ENCODE measurements at regions not wholly inside any gene's neighbourhood (a gene's known extent, or its start where the extent isn't known, plus 50 kb on each side); places are given as distances from the start of the nearest gene placed in this dataset.

DNA sequence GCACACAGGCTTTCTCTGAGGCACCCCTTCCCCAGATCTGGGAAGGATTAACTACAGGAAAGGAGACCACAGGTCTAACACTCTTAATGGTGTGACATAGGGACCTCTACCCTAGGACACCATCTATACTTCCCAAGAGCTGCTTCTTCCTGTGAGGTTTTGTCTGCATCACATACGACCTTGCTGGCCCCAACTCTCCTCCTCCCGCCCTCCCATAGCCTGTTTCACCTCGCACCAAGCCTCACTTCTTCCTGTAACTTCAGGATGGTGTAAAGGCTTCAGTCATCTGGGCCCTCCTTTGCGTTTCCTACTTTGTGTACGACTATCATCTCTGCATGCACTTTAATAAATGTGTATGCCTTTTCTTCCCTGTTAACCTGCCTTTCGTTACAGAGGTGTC, 274.3 kb downstream of the KLF6 start:
- WGBS, 2 experiments (ENCODE audit: extremely low coverage in 2 of 2, insufficient read length in 1 of 2): 67% methylated on average over 4 of the region's 6 CpGs; no CpG with 5 or more reads in 1 of the 2 experiments
- no peak overlapping the region for H4K5ac ChIP-seq (ENCODE audit: low read depth, low read length)
- no peak overlapping the region for H3K4me3 ChIP-seq (ENCODE audit: insufficient read depth, low read depth, low read length)
- no peaks in the 10 kb centered on the region for H3K79me1 ChIP-seq (ENCODE audit: low read depth in 1 of 2, low read length in 2 of 2)
- no peak overlapping the region for H3K9ac ChIP-seq (ENCODE audit: low read depth, low read length)
- no peak overlapping the region for H2BK120ac ChIP-seq (ENCODE audit: low read depth, low read length)
- H3K18ac ChIP-seq (ENCODE audit: low read depth, low read length): no peak overlapping the region
- no peaks in the 10 kb centered on the region for H3K4me1 ChIP-seq (ENCODE audit: control insufficient read depth, insufficient read depth, low read length)
- no peak overlapping the region for H2BK15ac ChIP-seq (ENCODE audit: low read depth, low read length)
- H3K56ac ChIP-seq (ENCODE audit: extremely low read depth, insufficient read depth, low read length): no peak overlapping the region
- dilution Hi-C loops (cut with HindIII; ENCODE audit: low sequenced_read_pairs, unreplicated experiment): no loop called here
- H3K23ac ChIP-seq (ENCODE audit: low read depth, low read length): no peak overlapping the region
- intact Hi-C loops (cut with micrococcal nuclease): no loop called here
- H2BK20ac ChIP-seq (ENCODE audit: low read depth, low read length): no peak overlapping the region
- BruUV-seq (replicated peaks): no TSS peak
- H3K9me1 ChIP-seq (ENCODE audit: insufficient read depth, low read length): no peaks in the 10 kb centered on the region
- H4K91ac ChIP-seq (ENCODE audit: insufficient read depth, low read depth, low read length): no peak overlapping the region
- H3K27ac ChIP-seq (ENCODE audit: insufficient read depth, low read length): no peak overlapping the region
- ChIA-PET CTCF (no interaction called here), POLR2A (ENCODE audit: unreplicated experiment) (no interaction called here)
- no peaks in the 10 kb centered on the region for H4K20me1 ChIP-seq (ENCODE audit: insufficient read depth, low read length)
- no peak overlapping the region for H2AK5ac ChIP-seq (ENCODE audit: low read depth, low read length)
- TF ChIP-seq, protein P1, sequence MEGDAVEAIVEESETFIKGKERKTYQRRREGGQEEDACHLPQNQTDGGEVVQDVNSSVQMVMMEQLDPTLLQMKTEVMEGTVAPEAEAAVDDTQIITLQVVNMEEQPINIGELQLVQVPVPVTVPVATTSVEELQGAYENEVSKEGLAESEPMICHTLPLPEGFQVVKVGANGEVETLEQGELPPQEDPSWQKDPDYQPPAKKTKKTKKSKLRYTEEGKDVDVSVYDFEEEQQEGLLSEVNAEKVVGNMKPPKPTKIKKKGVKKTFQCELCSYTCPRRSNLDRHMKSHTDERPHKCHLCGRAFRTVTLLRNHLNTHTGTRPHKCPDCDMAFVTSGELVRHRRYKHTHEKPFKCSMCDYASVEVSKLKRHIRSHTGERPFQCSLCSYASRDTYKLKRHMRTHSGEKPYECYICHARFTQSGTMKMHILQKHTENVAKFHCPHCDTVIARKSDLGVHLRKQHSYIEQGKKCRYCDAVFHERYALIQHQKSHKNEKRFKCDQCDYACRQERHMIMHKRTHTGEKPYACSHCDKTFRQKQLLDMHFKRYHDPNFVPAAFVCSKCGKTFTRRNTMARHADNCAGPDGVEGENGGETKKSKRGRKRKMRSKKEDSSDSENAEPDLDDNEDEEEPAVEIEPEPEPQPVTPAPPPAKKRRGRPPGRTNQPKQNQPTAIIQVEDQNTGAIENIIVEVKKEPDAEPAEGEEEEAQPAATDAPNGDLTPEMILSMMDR (conservative IDR thresholded peaks at IDR 0.05; ENCODE audit: low read depth, low read length): no peak
- TF ChIP-seq RCOR1 (IDR thresholded peaks at IDR 0.05; ENCODE audit: insufficient replicate concordance, low read length): no peak
- TF ChIP-seq RAD21 (IDR thresholded peaks at IDR 0.05; ENCODE audit: low read length): no peak
- TF ChIP-seq CHD1 (IDR thresholded peaks at IDR 0.05; ENCODE audit: low read depth, low read length): no peak
- no peak for TF ChIP-seq MXI1 (IDR thresholded peaks at IDR 0.05; ENCODE audit: borderline replicate concordance, low read depth, low read length)
- no peak for TF ChIP-seq RFX5 (IDR thresholded peaks at IDR 0.05; ENCODE audit: low read depth, low read length)
- TF ChIP-seq NFE2L2 (IDR thresholded peaks at IDR 0.05; ENCODE audit: low read depth, low read length): no peak
- TF ChIP-seq, protein P2, sequence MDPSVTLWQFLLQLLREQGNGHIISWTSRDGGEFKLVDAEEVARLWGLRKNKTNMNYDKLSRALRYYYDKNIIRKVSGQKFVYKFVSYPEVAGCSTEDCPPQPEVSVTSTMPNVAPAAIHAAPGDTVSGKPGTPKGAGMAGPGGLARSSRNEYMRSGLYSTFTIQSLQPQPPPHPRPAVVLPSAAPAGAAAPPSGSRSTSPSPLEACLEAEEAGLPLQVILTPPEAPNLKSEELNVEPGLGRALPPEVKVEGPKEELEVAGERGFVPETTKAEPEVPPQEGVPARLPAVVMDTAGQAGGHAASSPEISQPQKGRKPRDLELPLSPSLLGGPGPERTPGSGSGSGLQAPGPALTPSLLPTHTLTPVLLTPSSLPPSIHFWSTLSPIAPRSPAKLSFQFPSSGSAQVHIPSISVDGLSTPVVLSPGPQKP (IDR thresholded peaks at IDR 0.05; ENCODE audit: borderline replicate concordance, low read depth, low read length): no peak
- TF ChIP-seq MAFK (IDR thresholded peaks at IDR 0.05; ENCODE audit: low read depth, low read length): no peak
- TF ChIP-seq CEBPB (IDR thresholded peaks at IDR 0.05; ENCODE audit: low read depth, low read length): no peak
- no peak overlapping the region for H3K4ac ChIP-seq (ENCODE audit: low read depth, low read length)
- no peak overlapping the region for H2AFZ ChIP-seq (replicated peaks; ENCODE audit: low read length, poor library complexity)
- no peak for ATAC-seq (ENCODE audit: low read depth)
- H4K8ac ChIP-seq (ENCODE audit: low read depth in 2 of 2, low read length in 2 of 2): no peak overlapping the region
- no peak for DNase-seq
- no peak overlapping the region for H2AK9ac ChIP-seq (replicated peaks; ENCODE audit: low read depth, low read length, poor library complexity)
- in situ Hi-C loops (cut with MboI; ENCODE audit: low sequenced_read_pairs): no loop called here
- H3K9me3 ChIP-seq (ENCODE audit: control insufficient read depth, insufficient read depth, low read length): peaks cover 5% of the 10 kb centered on the region
- no peak overlapping the region for H3K4me2 ChIP-seq (ENCODE audit: low read depth, low read length)
- H3K36me3 ChIP-seq (ENCODE audit: control insufficient read depth, insufficient read depth, low read length): no peaks in the 10 kb centered on the region
- H3K14ac ChIP-seq (replicated peaks; ENCODE audit: low read depth, low read length): no peak overlapping the region
- no peaks in the 10 kb centered on the region; the same call in 1 of the 2 replicates for H3K27me3 ChIP-seq (ENCODE audit: control insufficient read depth, insufficient read depth, low read length)
- no peak overlapping the region for H2BK5ac ChIP-seq (ENCODE audit: low read depth, low read length, poor library complexity, severe bottlenecking)
